Activated CD4-positive, CD25-positive, alpha-beta regulatory T cell treated with anti-CD3 and anti-CD28 coated beads, Interleukin-2, amount 50 U/mL, for 24 hours (primary cell): ENCODE measurements at regions not wholly inside any gene's neighbourhood (a gene's known extent, or its start where the extent isn't known, plus 50 kb on each side); places are given as distances from the start of the nearest gene placed in this dataset.

Experiments
- ATAC-seq, 2 donors: fragments of 150-1000 bp; cut with Tn5 transposase; one replicate each; pipeline ENCODE4 v1.10.0; 2021; ENCODE audit warnings: mild to moderate bottlenecking in 1 of 2, moderate library complexity in 1 of 2

GRCh38 chr6:169854813-169855212, 103.4 kb downstream of the ERMARD start:
- no peak for ATAC-seq

GRCh38 chr6:169854083-169854725, 102.8 kb downstream of the ERMARD start:
- ATAC-seq: no peak

GRCh38 chr6:169853196-169854082, 102.0 kb downstream of the ERMARD start:
- ATAC-seq: no peak

- ATAC-seq: no peak
Observed at GRCh38 chr6:169852504-169853195, 101.2 kb downstream of the ERMARD start.

GRCh38 chr6:169851641-169852503, 100.5 kb downstream of the ERMARD start:
- ATAC-seq: no peak

GRCh38 chr6:169850746-169851145, 99.3 kb downstream of the ERMARD start:
- ATAC-seq: no peak

GRCh38 chr6:169850154-169850553, 98.7 kb downstream of the ERMARD start:
- no peak for ATAC-seq

- ATAC-seq: no peak
Observed at GRCh38 chr6:169849396-169849795, 98.0 kb downstream of the ERMARD start.

GRCh38 chr6:169848946-169849345, 97.5 kb downstream of the ERMARD start:
- no peak for ATAC-seq

GRCh38 chr6:169847901-169848311, 96.5 kb downstream of the ERMARD start:
- ATAC-seq: no peak

- ATAC-seq: no peak
Observed at GRCh38 chr6:169847141-169847674, 95.8 kb downstream of the ERMARD start.

- no peak for ATAC-seq
Observed at GRCh38 chr6:169846286-169847056, 95.0 kb downstream of the ERMARD start.

GRCh38 chr6:169845426-169846285, 94.2 kb downstream of the ERMARD start:
- ATAC-seq: no peak

- ATAC-seq: no peak
Observed at GRCh38 chr6:169844946-169845345, 93.5 kb downstream of the ERMARD start.

GRCh38 chr6:169843991-169844390, 92.6 kb downstream of the ERMARD start:
- ATAC-seq: no peak

GRCh38 chr6:169843110-169843509, 91.7 kb downstream of the ERMARD start:
- no peak for ATAC-seq

GRCh38 chr6:169841907-169842606, 90.6 kb downstream of the ERMARD start:
- no peak for ATAC-seq

- ATAC-seq: no peak
Observed at GRCh38 chr6:169841251-169841650, 89.8 kb downstream of the ERMARD start.

- ATAC-seq: no peak
Observed at GRCh38 chr6:169839898-169840631, 88.6 kb downstream of the ERMARD start.
